Sigmoid colon (tissue), 4 donors: ENCODE measurements at regions not wholly inside any gene's neighbourhood (a gene's known extent, or its start where the extent isn't known, plus 50 kb on each side); places are given as distances from the start of the nearest gene placed in this dataset.

Experiments
- CTCF ChIP-seq, 4 experiments: fragments of 450-650 bp in 3 of 4; fragments of 200-600 bp in 1 of 4; IDR thresholded peaks; one replicate each; pipeline ENCODE4 v1.5.1; 2016 to 2019; ENCODE audit warnings: antibody characterized with exemption in 4 of 4, mild to moderate bottlenecking in 3 of 4, moderate library complexity in 2 of 4
- EP300 ChIP-seq, 4 donors: sonication (generic); formaldehyde crosslinking; IDR thresholded peaks; one replicate each; pipeline ENCODE4 v1.6.1; 2017; ENCODE audit warnings: antibody characterized with exemption in 4 of 4
- POLR2A ChIP-seq, 2 donors: fragments of 450-650 bp; IDR thresholded peaks; one replicate each; pipeline ENCODE4 v1.6.1; 2016; ENCODE audit warnings: antibody characterized with exemption in 2 of 2, mild to moderate bottlenecking in 2 of 2, moderate library complexity in 2 of 2

GRCh38 chr7:14069961-14070360 lies 80.5 kb upstream of the ETV1 start:
- TF ChIP-seq EP300 (IDR thresholded peaks at IDR 0.05) (no peak), CTCF (IDR thresholded peaks at IDR 0.05) (no peak), POLR2A (IDR thresholded peaks at IDR 0.05) (no peak)
